ENCODE measurements at regions not wholly inside any gene's neighbourhood (a gene's known extent, or its start where the extent isn't known, plus 50 kb on each side); places are given as distances from the start of the nearest gene placed in this dataset.

DNA sequence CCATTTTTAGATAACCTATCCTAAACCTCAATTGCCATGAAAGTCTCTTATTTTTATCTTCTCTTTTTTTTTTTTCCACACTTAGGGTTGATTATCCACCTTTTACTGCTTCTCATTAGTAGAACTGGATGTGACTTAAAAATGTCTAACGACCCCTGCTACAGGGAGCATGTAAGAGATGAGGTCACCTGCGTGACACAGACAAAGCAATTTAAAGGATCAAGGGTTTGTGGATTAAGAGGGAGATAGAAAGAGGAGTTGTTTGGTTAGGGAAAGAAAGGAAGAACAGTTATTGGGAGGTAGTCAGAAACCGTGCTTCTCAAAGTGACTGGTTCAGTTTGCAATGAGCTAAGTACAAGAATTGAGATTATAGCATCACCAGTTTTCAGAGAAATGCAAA lies 239.1 kb downstream of the ALX1 start:
- TF ChIP-seq, protein P1, sequence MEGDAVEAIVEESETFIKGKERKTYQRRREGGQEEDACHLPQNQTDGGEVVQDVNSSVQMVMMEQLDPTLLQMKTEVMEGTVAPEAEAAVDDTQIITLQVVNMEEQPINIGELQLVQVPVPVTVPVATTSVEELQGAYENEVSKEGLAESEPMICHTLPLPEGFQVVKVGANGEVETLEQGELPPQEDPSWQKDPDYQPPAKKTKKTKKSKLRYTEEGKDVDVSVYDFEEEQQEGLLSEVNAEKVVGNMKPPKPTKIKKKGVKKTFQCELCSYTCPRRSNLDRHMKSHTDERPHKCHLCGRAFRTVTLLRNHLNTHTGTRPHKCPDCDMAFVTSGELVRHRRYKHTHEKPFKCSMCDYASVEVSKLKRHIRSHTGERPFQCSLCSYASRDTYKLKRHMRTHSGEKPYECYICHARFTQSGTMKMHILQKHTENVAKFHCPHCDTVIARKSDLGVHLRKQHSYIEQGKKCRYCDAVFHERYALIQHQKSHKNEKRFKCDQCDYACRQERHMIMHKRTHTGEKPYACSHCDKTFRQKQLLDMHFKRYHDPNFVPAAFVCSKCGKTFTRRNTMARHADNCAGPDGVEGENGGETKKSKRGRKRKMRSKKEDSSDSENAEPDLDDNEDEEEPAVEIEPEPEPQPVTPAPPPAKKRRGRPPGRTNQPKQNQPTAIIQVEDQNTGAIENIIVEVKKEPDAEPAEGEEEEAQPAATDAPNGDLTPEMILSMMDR (IDR thresholded peaks at IDR 0.05; ENCODE audit: insufficient read depth, low read depth, low read length): no peak
- no peak for TF ChIP-seq EZH2 (IDR thresholded peaks at IDR 0.05; ENCODE audit: insufficient read depth, low read length)

All from astrocyte (in vitro differentiated cells and primary cell).